Naive thymus-derived CD4-positive, alpha-beta T cell (primary cell): ENCODE measurements at regions not wholly inside any gene's neighbourhood (a gene's known extent, or its start where the extent isn't known, plus 50 kb on each side); places are given as distances from the start of the nearest gene placed in this dataset.
"Not testable (repeated sequence)": the region's sequence is repeated elsewhere in the genome, so short reads cannot be mapped to it uniquely, and the experiment has no call there.

Source experiments
- ATAC-seq: fragments of 150-1000 bp; cut with Tn5 transposase; 2 replicates; pipeline ENCODE4 v1.10.0; 2021; ENCODE audit warnings: mild to moderate bottlenecking, moderate library complexity
- CTCF ChIA-PET: fragments of 350-600 bp; sonication (Branson Sonifier 250); formaldehyde crosslinking; loops from one replicate; lab custom pipeline; 2021; ENCODE audit warnings: antibody characterized with exemption; lab: Charles Lee
- POLR2A ChIA-PET: fragments of 350-600 bp; sonication (Branson Sonifier 250); formaldehyde crosslinking; loops from one replicate; lab custom pipeline; 2021; ENCODE audit warnings: antibody characterized with exemption, inconsistent platforms; lab: Charles Lee
- DNase-seq, 9 donors: peaks; one replicate each; pipeline versions ENCODE4 v3.0.0 to v3.0.0-alpha.2; 2020 to 2022; ENCODE audit warnings: mixed read lengths in 1 of 9
- H3K27ac ChIP-seq: one replicate; pipeline ENCODE4 v1.7.0; 2013; ENCODE audit warnings: mild to moderate bottlenecking, low read depth, low read length, moderate library complexity
- H3K27me3 ChIP-seq, 2 donors: one replicate each; pipeline ENCODE4 v1.7.0; 2013; ENCODE audit warnings: low read length in 2 of 2, mild to moderate bottlenecking in 2 of 2, moderate library complexity in 2 of 2; ENCODE audit not compliant: control insufficient read depth in 2 of 2, insufficient read depth in 2 of 2
- H3K36me3 ChIP-seq, 3 experiments: 1 replicate in 2 of 3; 2 replicates in 1 of 3; pipeline ENCODE4 v1.7.0; 2013; ENCODE audit warnings: low read length in 3 of 3, mild to moderate bottlenecking in 3 of 3, moderate library complexity in 1 of 3; ENCODE audit not compliant: insufficient read depth in 3 of 3, control insufficient read depth in 2 of 3
- H3K4me1 ChIP-seq, 2 donors: one replicate each; pipeline ENCODE4 v1.7.0; 2013; ENCODE audit warnings: low read length in 2 of 2, mild to moderate bottlenecking in 2 of 2, moderate library complexity in 1 of 2; ENCODE audit not compliant: control insufficient read depth in 2 of 2, insufficient read depth in 2 of 2
- H3K4me3 ChIP-seq: 2 replicates; pipeline ENCODE4 v1.7.0; 2013; ENCODE audit warnings: mild to moderate bottlenecking, low read length
- H3K9me3 ChIP-seq, 3 experiments: 1 replicate in 2 of 3; 2 replicates in 1 of 3; pipeline ENCODE4 v1.7.0; 2013; ENCODE audit warnings: low read length in 3 of 3; ENCODE audit not compliant: control insufficient read depth in 2 of 3
- H3K27ac Mint-ChIP-seq, 9 donors: one replicate each; pipeline ENCODE4 v1.8.0; 2020 to 2022; ENCODE audit warnings: mixed read lengths in 9 of 9, mild to moderate bottlenecking in 8 of 9, moderate library complexity in 5 of 9, inconsistent platforms in 2 of 9
- H3K27me3 Mint-ChIP-seq, 5 donors: one replicate each; pipeline ENCODE4 v1.8.0; 2021 to 2022; ENCODE audit warnings: mixed read lengths in 5 of 5, mild to moderate bottlenecking in 1 of 5
- H3K36me3 Mint-ChIP-seq, 5 donors: one replicate each; pipeline ENCODE4 v1.8.0; 2020 to 2022; ENCODE audit warnings: mixed read lengths in 5 of 5, mild to moderate bottlenecking in 3 of 5, inconsistent platforms in 1 of 5
- H3K4me1 Mint-ChIP-seq, 7 donors: one replicate each; pipeline ENCODE4 v1.8.0; 2020 to 2022; ENCODE audit warnings: mixed read lengths in 7 of 7, mild to moderate bottlenecking in 3 of 7, inconsistent platforms in 1 of 7
- H3K4me3 Mint-ChIP-seq, 10 donors: one replicate each; pipeline ENCODE4 v1.8.0; 2020 to 2022; ENCODE audit warnings: mild to moderate bottlenecking in 10 of 10, mixed read lengths in 10 of 10, moderate library complexity in 6 of 10, inconsistent platforms in 2 of 10
- H3K9me3 Mint-ChIP-seq, 11 donors: one replicate each; pipeline ENCODE4 v1.8.0; 2020 to 2022; ENCODE audit warnings: mixed read lengths in 11 of 11, mild to moderate bottlenecking in 4 of 11, inconsistent platforms in 1 of 11, moderate library complexity in 1 of 11
- intact Hi-C, 2 donors: fragments of 100-400 bp; cut with micrococcal nuclease; formaldehyde crosslinking; loops; one replicate each; pipeline ENCODE4 v1.15.1; 2023

DNA sequence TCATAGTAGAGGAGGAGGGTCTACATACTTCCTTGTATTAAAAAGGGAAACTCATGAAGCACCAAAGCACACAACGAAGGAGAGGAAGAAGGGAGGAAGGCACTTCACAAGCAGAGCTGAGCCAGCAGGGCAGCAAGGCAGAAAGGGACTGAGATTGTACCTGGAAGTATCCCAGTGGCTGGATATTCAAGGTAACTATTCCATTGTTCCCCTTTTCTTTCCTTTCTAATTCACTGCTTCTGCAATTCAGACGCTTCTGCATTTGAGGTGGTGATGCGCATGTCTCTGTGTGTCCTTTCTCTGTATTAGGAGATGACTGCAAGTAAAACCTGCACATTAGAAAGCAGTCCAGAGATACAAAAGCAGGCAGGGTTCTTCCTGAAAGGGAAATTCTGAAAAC, 54.9 kb downstream of the UBQLN2 start:
- Mint-ChIP-seq H3K9me3 (peaks cover 1 to 26% (median 7%) of the 10 kb centered on the region in 11 donors), H3K27me3 (no peaks in the 10 kb centered on the region), H3K36me3 (peaks cover 8 to 13% (median 11%) of the 10 kb centered on the region in 5 donors), H3K27ac (peak overlapping the region in 1 of 9 donors; percentile 48), H3K4me3 (no peak overlapping the region), H3K4me1 (peaks cover 0 to 19% (median 10%) of the 10 kb centered on the region in 7 donors)
- POLR2A ChIA-PET, result interaction anchor here (0.6 kb wide), 1 partner anchor 242 kb away, joined by 3 read pairs; no protein-coding TSS in a partner anchor
- CTCF ChIA-PET, result no interaction called here
- H3K27me3 ChIP-seq, result no peaks in the 10 kb centered on the region
- no peak overlapping the region for H3K4me3 ChIP-seq
- no peak overlapping the region for H3K27ac ChIP-seq
- no peak for ATAC-seq
- no peaks in the 10 kb centered on the region for H3K4me1 ChIP-seq
- intact Hi-C loops, result loop anchor here in 1 of 2 donors (5.0 kb wide), 1 partner anchor 109 kb away; the partner anchor contains the start of gene NBDY
- H3K9me3 ChIP-seq, result no peaks in the 10 kb centered on the region
- H3K36me3 ChIP-seq, result no peaks in the 10 kb centered on the region
- no peak for DNase-seq

DNA sequence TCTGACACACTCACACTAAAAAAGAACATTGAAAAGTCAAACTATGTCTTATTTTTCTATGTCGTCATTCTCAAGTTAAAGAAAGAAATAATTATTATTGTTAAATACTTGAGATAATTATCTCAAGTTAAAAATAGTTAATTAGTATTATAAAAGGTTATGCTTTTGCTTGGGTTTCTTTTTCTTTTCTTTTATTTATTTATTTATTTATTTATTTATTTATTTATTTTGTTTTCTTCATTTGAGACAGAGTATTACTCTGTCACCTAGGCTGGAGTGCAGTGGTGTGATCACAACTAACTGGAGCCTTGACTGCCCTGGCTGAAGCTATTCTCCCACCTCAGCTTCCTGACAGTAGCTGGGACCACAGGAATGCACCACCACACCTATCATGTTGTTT, 59.9 kb downstream of the UBQLN2 start:
- CTCF ChIA-PET, result no interaction called here
- POLR2A ChIA-PET, result no interaction called here
- peaks cover 0 to 8% (median 0%) of the 10 kb centered on the region in 3 experiments for H3K9me3 ChIP-seq
- Mint-ChIP-seq H3K27me3 (no peaks in the 10 kb centered on the region), H3K36me3 (peaks cover 0 to 16% (median 12%) of the 10 kb centered on the region in 5 donors), H3K4me1 (peaks cover 0 to 8% (median under 1%) of the 10 kb centered on the region in 7 donors), H3K27ac (no peak overlapping the region), H3K9me3 (peaks cover 3 to 51% (median 21%) of the 10 kb centered on the region in 11 donors), H3K4me3 (no peak overlapping the region)
- no peak overlapping the region for H3K27ac ChIP-seq
- no peaks in the 10 kb centered on the region for H3K4me1 ChIP-seq
- H3K4me3 ChIP-seq, result no peak overlapping the region
- H3K27me3 ChIP-seq, result no peaks in the 10 kb centered on the region
- DNase-seq, result no peak
- H3K36me3 ChIP-seq, result no peaks in the 10 kb centered on the region
- intact Hi-C loops, result no loop called here
- no peak for ATAC-seq

DNA sequence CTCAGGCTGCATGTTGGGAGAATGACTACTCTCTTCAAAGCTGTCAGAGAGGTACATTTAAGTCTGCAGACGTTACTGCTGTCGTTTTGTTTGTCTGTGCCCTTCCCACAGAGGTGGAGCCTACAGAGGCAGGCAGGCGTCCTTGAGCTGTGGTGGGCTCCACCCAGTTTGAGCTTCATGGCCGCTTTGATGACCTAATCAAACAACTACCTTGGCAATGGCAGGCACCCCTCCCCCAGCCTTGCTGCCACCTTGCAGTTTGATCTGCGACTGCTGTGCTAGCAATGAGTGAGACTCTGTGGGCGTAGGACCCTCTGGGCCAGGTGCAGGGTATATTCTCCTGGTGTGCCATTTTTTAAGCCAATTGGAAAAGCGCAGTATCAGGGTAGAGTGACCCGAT, 71.6 kb downstream of the UBQLN2 start:
- H3K4me1 Mint-ChIP-seq, H3K27me3 Mint-ChIP-seq, H3K9me3 ChIP-seq, H3K4me3 ChIP-seq, DNase-seq, H3K27me3 ChIP-seq, H3K36me3 ChIP-seq, H3K4me1 ChIP-seq, H3K27ac Mint-ChIP-seq, H3K4me3 Mint-ChIP-seq, POLR2A ChIA-PET, intact Hi-C loops, ATAC-seq, CTCF ChIA-PET, H3K36me3 Mint-ChIP-seq, H3K27ac ChIP-seq: not testable (repeated sequence)
- H3K9me3 Mint-ChIP-seq, result peaks cover 0 to 60% (median 15%) of the 10 kb centered on the region in 11 donors

DNA sequence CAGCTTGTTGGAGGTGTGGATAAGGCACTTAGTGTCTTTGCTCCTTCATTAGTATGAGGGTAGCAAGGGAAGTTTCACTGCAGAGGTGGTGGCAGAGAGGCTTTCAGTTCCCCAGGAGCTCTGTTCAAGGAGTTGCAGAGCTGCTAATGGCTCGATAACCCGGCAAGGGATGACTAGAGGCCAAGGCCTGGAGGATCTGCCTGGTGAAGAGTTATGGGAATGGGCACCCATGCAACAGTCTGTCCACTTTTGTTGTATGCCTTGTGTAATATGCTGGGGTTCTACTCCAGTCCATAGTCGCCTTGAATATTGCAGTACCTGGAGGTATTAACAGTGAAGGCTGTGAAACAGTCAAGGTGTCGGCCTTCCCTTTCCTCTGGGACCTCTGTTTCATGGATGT, 67.8 kb upstream of the NBDY start:
- no peak overlapping the region for H3K4me3 Mint-ChIP-seq
- ChIA-PET POLR2A (no interaction called here), CTCF (no interaction called here)
- peaks cover 0 to 41% (median 7%) of the 10 kb centered on the region in 11 donors for H3K9me3 Mint-ChIP-seq
- H3K4me1 Mint-ChIP-seq, result no peaks in the 10 kb centered on the region
- Histone ChIP-seq H3K4me3 (no peak overlapping the region), H3K27ac (no peak overlapping the region), H3K27me3 (no peaks in the 10 kb centered on the region), H3K4me1 (no peaks in the 10 kb centered on the region), H3K36me3 (no peaks in the 10 kb centered on the region), H3K9me3 (no peaks in the 10 kb centered on the region)
- DNase-seq (no peak), ATAC-seq (no peak)
- intact Hi-C loops, result no loop called here
- H3K27ac Mint-ChIP-seq, result no peak overlapping the region
- peaks cover 0 to 13% (median 5%) of the 10 kb centered on the region in 5 donors for H3K36me3 Mint-ChIP-seq
- H3K27me3 Mint-ChIP-seq, result no peaks in the 10 kb centered on the region
